HUES48 (cell line): ENCODE measurements at regions not wholly inside any gene's neighbourhood (a gene's known extent, or its start where the extent isn't known, plus 50 kb on each side); places are given as distances from the start of the nearest gene placed in this dataset.

Experiments used
- H3K27ac ChIP-seq: one replicate; pipeline ENCODE4 v1.7.0; 2013; ENCODE audit warnings: low read depth, low read length, inconsistent platforms
- H3K27me3 ChIP-seq: 2 replicates; pipeline ENCODE4 v1.6.1; 2013; ENCODE audit warnings: mild to moderate bottlenecking, low read length; ENCODE audit not compliant: control insufficient read depth, insufficient read depth
- H3K36me3 ChIP-seq: 2 replicates; pipeline ENCODE4 v1.6.1; 2013; ENCODE audit warnings: low read length; ENCODE audit not compliant: control insufficient read depth, insufficient read depth
- H3K4me1 ChIP-seq: 2 replicates; pipeline ENCODE4 v1.6.1; 2013; ENCODE audit warnings: mild to moderate bottlenecking, low read length; ENCODE audit not compliant: control insufficient read depth, insufficient read depth
- H3K4me3 ChIP-seq: 2 replicates; pipeline ENCODE4 v1.5.1; 2013; ENCODE audit warnings: mild to moderate bottlenecking, low read depth, low read length
- H3K9ac ChIP-seq: 2 replicates; pipeline ENCODE4 v1.6.1; 2013; ENCODE audit warnings: mild to moderate bottlenecking, low read depth, low read length, moderate library complexity
- H3K9me3 ChIP-seq: 2 replicates; pipeline ENCODE4 v1.6.1; 2013; ENCODE audit warnings: low read length; ENCODE audit not compliant: control insufficient read depth, insufficient read depth

DNA sequence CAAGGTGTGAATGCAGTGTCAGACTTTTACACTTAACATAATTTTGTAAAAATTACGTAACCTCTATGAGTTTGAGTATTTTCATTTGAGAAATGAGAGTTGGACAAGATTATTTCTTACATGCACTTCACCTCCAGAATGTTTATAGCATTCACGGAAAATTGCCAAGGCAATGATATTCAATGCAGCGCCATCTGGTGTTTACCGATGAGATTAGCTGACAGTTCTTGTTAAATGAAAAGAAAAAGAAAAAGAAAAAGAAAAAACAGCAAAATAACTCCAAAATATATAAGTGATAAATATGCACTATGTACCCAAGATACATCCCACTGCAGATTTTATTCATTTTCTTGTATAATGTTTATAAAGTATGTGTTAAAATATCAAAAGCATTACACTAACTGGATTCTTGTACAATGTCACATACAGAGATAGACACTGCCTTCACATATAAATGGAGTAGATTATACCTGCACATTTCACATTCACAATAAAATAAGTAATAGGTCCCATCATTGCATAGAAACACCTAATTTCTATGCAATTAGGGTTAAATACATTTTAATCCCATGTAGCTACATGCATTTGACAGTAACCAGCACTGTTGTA, 976.3 kb upstream of the FAT3 start:
- Histone ChIP-seq H3K36me3 (no peaks in the 10 kb centered on the region), H3K4me3 (no peak overlapping the region), H3K9ac (no peak overlapping the region), H3K9me3 (no peaks in the 10 kb centered on the region), H3K27me3 (no peaks in the 10 kb centered on the region), H3K27ac (no peak overlapping the region), H3K4me1 (peaks cover 5% of the 10 kb centered on the region; the same call in 1 of the 2 replicates)

- H3K9ac ChIP-seq = no peak overlapping the region
- H3K27me3 ChIP-seq = no peaks in the 10 kb centered on the region
- no peak overlapping the region for H3K27ac ChIP-seq
- no peak overlapping the region for H3K4me3 ChIP-seq
- peaks cover 5% of the 10 kb centered on the region; the same call in 1 of the 2 replicates for H3K4me1 ChIP-seq
- H3K9me3 ChIP-seq = no peaks in the 10 kb centered on the region
- H3K36me3 ChIP-seq = no peaks in the 10 kb centered on the region
Measured at GRCh38 chr11:91247009-91247735, 977.4 kb upstream of the FAT3 start.

GRCh38 chr11:91244912-91245311, 979.7 kb upstream of the FAT3 start:
- H3K9me3 ChIP-seq = no peaks in the 10 kb centered on the region
- no peak overlapping the region for H3K27ac ChIP-seq
- H3K4me1 ChIP-seq = peaks cover 5% of the 10 kb centered on the region; the same call in 1 of the 2 replicates
- no peaks in the 10 kb centered on the region for H3K36me3 ChIP-seq
- no peak overlapping the region for H3K4me3 ChIP-seq
- no peak overlapping the region for H3K9ac ChIP-seq
- H3K27me3 ChIP-seq = no peaks in the 10 kb centered on the region

GRCh38 chr11:91243630-91244029, 981.0 kb upstream of the FAT3 start:
- H3K4me3 ChIP-seq = no peak overlapping the region

GRCh38 chr11:91243051-91243450, 981.6 kb upstream of the FAT3 start:
- H3K27ac ChIP-seq = no peak overlapping the region
- no peak overlapping the region for H3K9ac ChIP-seq
- no peaks in the 10 kb centered on the region for H3K36me3 ChIP-seq
- H3K27me3 ChIP-seq = no peaks in the 10 kb centered on the region
- H3K9me3 ChIP-seq = no peaks in the 10 kb centered on the region
- H3K4me1 ChIP-seq = peaks cover 13% of the 10 kb centered on the region; the same call in 1 of the 2 replicates
- no peak overlapping the region for H3K4me3 ChIP-seq

More at GRCh38 chr11:91243630-91244029, 981.0 kb upstream of the FAT3 start:
- H3K9me3 ChIP-seq = no peaks in the 10 kb centered on the region
- H3K9ac ChIP-seq = no peak overlapping the region
- no peaks in the 10 kb centered on the region for H3K27me3 ChIP-seq
- H3K4me1 ChIP-seq = peaks cover 12% of the 10 kb centered on the region; the same call in 1 of the 2 replicates
- no peaks in the 10 kb centered on the region for H3K36me3 ChIP-seq
- no peak overlapping the region for H3K27ac ChIP-seq

DNA sequence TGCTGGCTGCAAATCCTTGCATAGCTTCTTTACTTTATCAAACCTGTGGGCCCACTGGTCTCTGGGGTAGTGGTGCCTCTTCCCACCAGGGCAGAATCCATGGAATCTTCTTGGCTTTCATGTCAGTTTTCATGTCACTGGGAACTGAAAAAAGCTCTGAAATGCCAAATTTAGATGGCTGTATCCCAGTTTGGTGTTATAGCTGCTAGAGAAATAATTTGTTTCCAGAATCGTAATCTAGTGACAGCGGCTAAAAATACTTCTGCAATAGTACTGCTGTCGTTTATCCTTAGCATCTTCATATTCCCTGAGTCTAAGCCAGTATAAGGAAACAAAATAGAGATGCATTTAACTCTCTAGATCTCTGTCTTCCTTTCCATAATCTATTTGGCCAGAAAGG, 983.4 kb upstream of the FAT3 start:
- Histone ChIP-seq H3K4me3 (no peak overlapping the region), H3K4me1 (peaks cover 13% of the 10 kb centered on the region; the same call in 1 of the 2 replicates), H3K27ac (no peak overlapping the region), H3K9me3 (no peaks in the 10 kb centered on the region), H3K27me3 (no peaks in the 10 kb centered on the region), H3K36me3 (no peaks in the 10 kb centered on the region), H3K9ac (no peak overlapping the region)

DNA sequence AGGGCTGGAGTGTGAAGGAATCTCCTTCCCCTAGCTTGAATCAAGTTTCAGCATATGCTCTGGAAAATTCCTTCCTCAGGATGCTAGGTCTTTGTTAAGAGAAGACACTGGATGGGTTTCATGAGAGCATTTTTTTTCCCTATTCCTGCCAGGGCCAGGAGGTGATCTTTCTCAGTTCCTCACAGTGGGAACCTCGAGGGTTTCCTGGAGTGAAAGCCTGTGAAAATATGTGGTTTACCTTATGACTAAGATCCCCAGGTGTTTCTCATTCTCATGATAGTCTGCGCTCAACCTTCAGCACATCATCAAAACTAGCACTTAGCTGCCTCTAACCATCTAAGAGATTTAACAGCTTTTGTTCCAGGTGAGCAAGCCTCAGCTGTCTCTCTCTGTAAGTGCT, 985.3 kb upstream of the FAT3 start:
- H3K27ac ChIP-seq = peak overlapping the region; percentile 49
- no peak overlapping the region for H3K4me3 ChIP-seq
- no peaks in the 10 kb centered on the region for H3K36me3 ChIP-seq
- H3K4me1 ChIP-seq = peaks cover 13% of the 10 kb centered on the region; the same call in 1 of the 2 replicates
- H3K9ac ChIP-seq = no peak overlapping the region
- H3K27me3 ChIP-seq = no peaks in the 10 kb centered on the region
- no peaks in the 10 kb centered on the region for H3K9me3 ChIP-seq

DNA sequence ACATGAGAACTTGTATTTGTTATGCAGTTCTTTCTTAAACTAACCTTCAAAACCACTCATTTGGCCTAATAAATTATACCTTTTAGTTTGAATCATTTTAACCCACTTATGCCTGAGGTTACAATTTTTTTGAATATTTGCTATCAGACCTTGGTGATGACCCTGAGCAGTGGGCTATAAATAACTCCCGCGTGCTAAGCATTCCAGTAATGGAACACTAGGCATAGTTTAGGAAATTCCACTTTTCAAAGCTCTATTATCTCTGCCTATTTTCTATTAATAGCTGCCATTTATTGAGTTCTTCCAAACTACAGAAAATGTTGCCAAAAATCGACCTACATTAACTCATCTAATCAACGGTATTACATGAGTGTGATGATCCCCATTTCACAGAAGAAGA, 993.4 kb upstream of the FAT3 start:
- H3K4me3 ChIP-seq = no peak overlapping the region
- no peak overlapping the region for H3K27ac ChIP-seq
- no peaks in the 10 kb centered on the region for H3K9me3 ChIP-seq
- peaks cover 10% of the 10 kb centered on the region; the same call in 1 of the 2 replicates for H3K4me1 ChIP-seq
- H3K9ac ChIP-seq = no peak overlapping the region
- H3K27me3 ChIP-seq = no peaks in the 10 kb centered on the region
- no peaks in the 10 kb centered on the region for H3K36me3 ChIP-seq

DNA sequence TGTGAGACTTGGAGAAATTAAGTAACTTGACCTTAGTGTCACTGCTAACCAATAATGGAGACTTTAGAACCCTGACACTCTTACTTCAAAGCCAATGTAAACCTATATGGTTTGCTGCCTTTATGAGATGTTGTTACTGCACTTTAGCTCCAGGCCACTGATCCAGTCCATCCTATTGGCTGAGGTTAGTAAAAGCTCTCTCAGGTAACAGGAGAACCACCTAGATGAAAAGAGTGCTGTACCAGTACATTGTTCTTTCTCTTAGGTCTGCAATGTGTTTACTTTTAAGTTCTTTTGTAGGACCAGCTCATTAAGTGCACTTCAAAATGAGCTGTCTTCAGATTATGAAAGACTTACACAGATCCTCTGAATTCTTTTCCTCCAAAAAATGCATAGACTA, 994.0 kb upstream of the FAT3 start:
- Histone ChIP-seq H3K9me3 (no peaks in the 10 kb centered on the region), H3K27ac (no peak overlapping the region), H3K9ac (no peak overlapping the region), H3K36me3 (no peaks in the 10 kb centered on the region), H3K4me1 (peaks cover 10% of the 10 kb centered on the region; the same call in 1 of the 2 replicates), H3K27me3 (no peaks in the 10 kb centered on the region), H3K4me3 (no peak overlapping the region)

DNA sequence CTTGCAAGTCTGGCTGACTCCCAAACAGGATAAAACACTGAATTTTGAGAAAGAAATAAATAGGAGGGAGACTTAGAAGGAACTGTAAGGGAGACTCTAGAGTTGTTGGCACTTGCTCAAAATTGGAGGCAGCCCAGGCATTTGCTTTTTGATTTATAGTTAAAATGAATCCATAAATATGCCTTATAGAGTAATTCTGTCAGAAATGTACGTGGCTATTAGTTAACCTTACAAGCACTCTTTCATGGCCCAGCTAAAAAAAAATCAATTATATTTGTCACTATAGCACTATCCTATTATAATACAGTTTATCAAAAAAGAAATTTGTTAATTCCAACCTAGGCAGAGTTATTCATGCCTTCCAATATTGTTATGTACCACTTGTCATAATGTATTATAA, 1000.0 kb upstream of the CHORDC1 start:
- Histone ChIP-seq H3K27me3 (no peaks in the 10 kb centered on the region), H3K9me3 (no peaks in the 10 kb centered on the region), H3K4me3 (no peak overlapping the region), H3K27ac (no peak overlapping the region), H3K4me1 (no peaks in the 10 kb centered on the region), H3K36me3 (no peaks in the 10 kb centered on the region), H3K9ac (no peak overlapping the region)

DNA sequence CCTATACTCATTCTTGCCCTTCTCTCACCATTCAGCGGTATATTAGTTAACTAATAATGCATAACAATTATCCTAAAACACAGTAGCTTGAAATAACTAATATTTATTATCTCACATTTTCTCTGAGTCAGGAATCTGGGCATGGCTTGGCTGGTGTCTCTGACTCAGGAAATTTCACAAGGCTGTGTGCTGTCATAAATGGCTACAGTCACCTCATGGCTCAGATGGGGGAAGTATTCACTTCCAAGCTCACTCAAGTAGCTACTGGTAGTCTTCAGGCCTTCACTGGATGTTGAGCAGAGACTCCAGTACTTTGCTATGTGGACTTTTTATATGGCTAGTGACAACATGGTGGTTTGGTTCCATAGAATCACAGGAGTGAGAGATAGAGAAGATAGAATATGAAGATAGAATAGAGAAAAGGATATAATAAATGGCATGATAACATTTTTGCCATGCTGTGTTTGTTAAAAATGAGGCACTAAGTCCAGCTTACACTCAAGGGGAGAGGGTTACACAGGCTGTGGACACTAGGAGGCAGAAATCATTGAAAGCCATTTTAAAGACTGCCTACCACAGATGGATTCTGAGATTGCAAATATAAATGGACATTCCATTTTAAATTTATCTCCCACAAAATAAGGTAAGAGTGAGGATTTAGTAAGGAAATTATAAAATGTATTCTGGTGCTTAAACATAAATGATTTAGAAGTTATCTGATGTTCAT, 997.8 kb upstream of the CHORDC1 start:
- H3K27ac ChIP-seq = no peak overlapping the region
- no peak overlapping the region for H3K4me3 ChIP-seq
- no peak overlapping the region for H3K9ac ChIP-seq
- H3K9me3 ChIP-seq = no peaks in the 10 kb centered on the region
- H3K36me3 ChIP-seq = no peaks in the 10 kb centered on the region
- H3K27me3 ChIP-seq = no peaks in the 10 kb centered on the region
- H3K4me1 ChIP-seq = no peaks in the 10 kb centered on the region
